IMR-90 (cell line): ENCODE measurements at regions not wholly inside any gene's neighbourhood (a gene's known extent, or its start where the extent isn't known, plus 50 kb on each side); places are given as distances from the start of the nearest gene placed in this dataset.

ENCODE experiments used
- SMC3 ChIP-seq: fragments of 150-350 bp; IDR thresholded peaks from 2 replicates; pipeline ENCODE4 v1.6.1; 2016; ENCODE audit warnings: low read depth, mild to moderate bottlenecking, antibody characterized with exemption, low read length, moderate library complexity
- TF ChIP-seq, protein P1 (sequence below): conservative IDR thresholded peaks from 2 replicates; pipeline ENCODE4 v1.5.1; 2012; ENCODE audit warnings: mild to moderate bottlenecking, low read depth, low read length, improper control_type of control experiment

- TF ChIP-seq, protein P1, sequence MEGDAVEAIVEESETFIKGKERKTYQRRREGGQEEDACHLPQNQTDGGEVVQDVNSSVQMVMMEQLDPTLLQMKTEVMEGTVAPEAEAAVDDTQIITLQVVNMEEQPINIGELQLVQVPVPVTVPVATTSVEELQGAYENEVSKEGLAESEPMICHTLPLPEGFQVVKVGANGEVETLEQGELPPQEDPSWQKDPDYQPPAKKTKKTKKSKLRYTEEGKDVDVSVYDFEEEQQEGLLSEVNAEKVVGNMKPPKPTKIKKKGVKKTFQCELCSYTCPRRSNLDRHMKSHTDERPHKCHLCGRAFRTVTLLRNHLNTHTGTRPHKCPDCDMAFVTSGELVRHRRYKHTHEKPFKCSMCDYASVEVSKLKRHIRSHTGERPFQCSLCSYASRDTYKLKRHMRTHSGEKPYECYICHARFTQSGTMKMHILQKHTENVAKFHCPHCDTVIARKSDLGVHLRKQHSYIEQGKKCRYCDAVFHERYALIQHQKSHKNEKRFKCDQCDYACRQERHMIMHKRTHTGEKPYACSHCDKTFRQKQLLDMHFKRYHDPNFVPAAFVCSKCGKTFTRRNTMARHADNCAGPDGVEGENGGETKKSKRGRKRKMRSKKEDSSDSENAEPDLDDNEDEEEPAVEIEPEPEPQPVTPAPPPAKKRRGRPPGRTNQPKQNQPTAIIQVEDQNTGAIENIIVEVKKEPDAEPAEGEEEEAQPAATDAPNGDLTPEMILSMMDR = no peak
- TF ChIP-seq SMC3 = no peak
Measured at GRCh38 chr13:36750461-36750860, 68.6 kb upstream of the RFXAP start.
